PFSK-1 (cell line): ENCODE measurements at regions not wholly inside any gene's neighbourhood (a gene's known extent, or its start where the extent isn't known, plus 50 kb on each side); places are given as distances from the start of the nearest gene placed in this dataset.

Experiments used
- FOXP2 ChIP-seq: optimal IDR thresholded peaks from 2 replicates; pipeline ENCODE3; 2011; ENCODE audit warnings: borderline replicate concordance, control low read depth, inconsistent platforms; ENCODE audit not compliant: insufficient read depth; ENCODE audit errors: extremely low read length, extremely low read depth
- POLR2AphosphoS5 ChIP-seq: IDR thresholded peaks from 2 replicates; pipeline ENCODE4 v1.6.1; 2012; ENCODE audit warnings: low read depth, mild to moderate bottlenecking, control low read depth, low read length, moderate library complexity
- REST ChIP-seq, 2 experiments: IDR thresholded peaks; 2 replicates each; pipeline versions ENCODE4 v1.6.1 to v1.8.0; 2011 to 2012; ENCODE audit warnings: low read depth in 2 of 2, low read length in 2 of 2, control low read depth in 1 of 2, inconsistent platforms in 1 of 2, mild to moderate bottlenecking in 1 of 2, moderate library complexity in 1 of 2; ENCODE audit not compliant: insufficient read depth in 1 of 2
- SIN3A ChIP-seq: IDR thresholded peaks from 2 replicates; pipeline ENCODE4 v1.6.1; 2012; ENCODE audit warnings: mild to moderate bottlenecking, low read length, moderate library complexity, borderline replicate concordance; ENCODE audit not compliant: insufficient read depth
- TAF1 ChIP-seq: IDR thresholded peaks from 2 replicates; pipeline ENCODE4 v1.6.1; 2012; ENCODE audit warnings: low read length, control low read depth, borderline replicate concordance; ENCODE audit not compliant: insufficient read depth

GRCh38 chr7:83882551-83882950, 233.6 kb upstream of the SEMA3E start:
- TF ChIP-seq SIN3A (no peak), FOXP2 (no peak), POLR2AphosphoS5 (no peak), REST (IDR thresholded peaks at IDR 0.05; ENCODE audit: insufficient read depth in 1 of 2, low read depth in 2 of 2, low read length in 2 of 2) (no peak), TAF1 (no peak)

- no peak for TF ChIP-seq SIN3A
- no peak for TF ChIP-seq REST (IDR thresholded peaks at IDR 0.05; ENCODE audit: insufficient read depth in 1 of 2, low read depth in 2 of 2, low read length in 2 of 2)
- no peak for TF ChIP-seq TAF1
- no peak for TF ChIP-seq POLR2AphosphoS5
- no peak for TF ChIP-seq FOXP2
Measured at GRCh38 chr7:83879063-83879462, 230.1 kb upstream of the SEMA3E start.

GRCh38 chr7:83878614-83879013, 229.7 kb upstream of the SEMA3E start:
- TF ChIP-seq REST (IDR thresholded peaks at IDR 0.05; ENCODE audit: insufficient read depth in 1 of 2, low read depth in 2 of 2, low read length in 2 of 2) (no peak), FOXP2 (no peak), TAF1 (no peak), POLR2AphosphoS5 (no peak)

GRCh38 chr7:83876593-83876992, 227.7 kb upstream of the SEMA3E start:
- TF ChIP-seq TAF1 (no peak), POLR2AphosphoS5 (no peak), REST (IDR thresholded peaks at IDR 0.05; ENCODE audit: insufficient read depth in 1 of 2, low read depth in 2 of 2, low read length in 2 of 2) (no peak), FOXP2 (no peak), SIN3A (no peak)

GRCh38 chr7:83873459-83873858, 224.5 kb upstream of the SEMA3E start:
- TF ChIP-seq REST (IDR thresholded peaks at IDR 0.05; ENCODE audit: insufficient read depth in 1 of 2, low read depth in 2 of 2, low read length in 2 of 2) (no peak), POLR2AphosphoS5 (no peak), SIN3A (no peak), TAF1 (no peak), FOXP2 (no peak)
